HepG2 (cell line): ENCODE measurements at regions not wholly inside any gene's neighbourhood (a gene's known extent, or its start where the extent isn't known, plus 50 kb on each side); places are given as distances from the start of the nearest gene placed in this dataset.

Experiments
- FOXP4 ChIP-seq: sonication (generic); formaldehyde crosslinking; IDR thresholded peaks from 2 replicates; pipeline ENCODE4 v1.4.0; 2020; ENCODE audit warnings: missing genetic modification reagents
- KLF13 ChIP-seq: sonication (generic); formaldehyde crosslinking; IDR thresholded peaks from 2 replicates; pipeline ENCODE4 v1.4.0; 2020; ENCODE audit warnings: mild to moderate bottlenecking, missing genetic modification reagents
- MBNL3 ChIP-seq: fragments of 250-450 bp; sonication (Bioruptor Pico); conservative IDR thresholded peaks from 2 replicates; pipeline ENCODE4 v1.8.0; 2022; ENCODE audit warnings: mild to moderate bottlenecking, inconsistent platforms
- NFE2L1 ChIP-seq: sonication (generic); formaldehyde crosslinking; IDR thresholded peaks from 2 replicates; pipeline ENCODE4 v1.4.0; 2020; ENCODE audit warnings: missing genetic modification reagents, mild to moderate bottlenecking, borderline replicate concordance
- NR2C2 ChIP-seq: sonication (generic); formaldehyde crosslinking; IDR thresholded peaks from 2 replicates; pipeline ENCODE4 v1.4.0; 2020; ENCODE audit warnings: missing genetic modification reagents, mild to moderate bottlenecking, moderate library complexity, borderline replicate concordance
- ZNF207 ChIP-seq: fragments of 450-650 bp; IDR thresholded peaks from 2 replicates; pipeline ENCODE4 v1.6.1; 2016; ENCODE audit warnings: antibody characterized with exemption, borderline replicate concordance
- ZNF574 ChIP-seq: sonication (generic); formaldehyde crosslinking; IDR thresholded peaks from 2 replicates; pipeline ENCODE4 v1.4.0; 2020; ENCODE audit warnings: missing genetic modification reagents
- ZNF792 ChIP-seq: IDR thresholded peaks from 2 replicates; pipeline ENCODE4 v1.6.1; 2016

- TF ChIP-seq NR2C2 (no peak), ZNF792 (CRISPR knock-in tag) (no peak), NFE2L1 (no peak), KLF13 (CRISPR knock-in tag) (no peak), ZNF574 (no peak), FOXP4 (CRISPR knock-in tag) (no peak), MBNL3 (no peak), ZNF207 (no peak)
These were observed 92.8 kb upstream of the CAST start for GRCh38 chr5:96569332-96569731.
